H1 (cell line): ENCODE measurements at regions not wholly inside any gene's neighbourhood (a gene's known extent, or its start where the extent isn't known, plus 50 kb on each side); places are given as distances from the start of the nearest gene placed in this dataset.

ENCODE experiments used
- CTCF ChIA-PET: fragments of 300-600 bp; sonication (Branson Sonifier 250); formaldehyde crosslinking; loops from one replicate; lab custom pipeline; 2021; ENCODE audit not compliant: partially characterized antibody; lab: Charles Lee
- POLR2A ChIA-PET: fragments of 300-600 bp; sonication (Branson Sonifier 250); formaldehyde crosslinking; loops from one replicate; lab custom pipeline; 2021; ENCODE audit warnings: inconsistent platforms; ENCODE audit not compliant: partially characterized antibody; lab: Charles Lee
- DNase-seq, 2 experiments: peaks; one replicate each; pipeline versions ENCODE4 v3.0.0 to v3.0.0-alpha.2; 2010 to 2022; ENCODE audit warnings: low spot score in 2 of 2, low read depth in 1 of 2, mixed read lengths in 1 of 2
- FAIRE-seq: peaks from 2 replicates; lab custom pipeline; 2011; peaks lifted over from hg19 to GRCh38; lab: Jason Lieb, UNC
- H2AFZ ChIP-seq: 2 replicates; pipeline ENCODE4 v1.8.1; 2012; ENCODE audit warnings: low read length, inconsistent platforms
- H2AK5ac ChIP-seq: 2 replicates; pipeline ENCODE4 v1.6.1; 2013; ENCODE audit warnings: low read depth, low read length
- H2BK120ac ChIP-seq: replicated peaks from 2 replicates; pipeline ENCODE3; 2013; ENCODE audit warnings: low read depth, low read length, inconsistent platforms
- H2BK12ac ChIP-seq: 2 replicates; pipeline ENCODE4 v1.6.1; 2013; ENCODE audit warnings: low read depth, low read length
- H2BK15ac ChIP-seq: 2 replicates; pipeline ENCODE4 v1.6.1; 2013; ENCODE audit warnings: low read length
- H2BK20ac ChIP-seq: 2 replicates; pipeline ENCODE4 v1.6.1; 2013; ENCODE audit warnings: low read length
- H2BK5ac ChIP-seq: 2 replicates; pipeline ENCODE4 v1.6.1; 2013; ENCODE audit warnings: low read depth, low read length
- H3K14ac ChIP-seq: 2 replicates; pipeline ENCODE4 v1.6.1; 2013; ENCODE audit warnings: inconsistent platforms; ENCODE audit not compliant: insufficient read length
- H3K18ac ChIP-seq: 2 replicates; pipeline ENCODE4 v1.6.1; 2013; ENCODE audit warnings: low read length; ENCODE audit errors: extremely low read depth
- H3K23ac ChIP-seq: 2 replicates; pipeline ENCODE4 v1.6.1; 2013; ENCODE audit warnings: inconsistent platforms; ENCODE audit not compliant: insufficient read length
- H3K23me2 ChIP-seq: 2 replicates; pipeline ENCODE4 v1.6.1; 2013; ENCODE audit warnings: low read depth, low read length
- H3K27ac ChIP-seq: 2 replicates; pipeline ENCODE4 v1.6.1; 2011; ENCODE audit warnings: low read depth, low read length, inconsistent platforms
- H3K27me3 ChIP-seq, 4 experiments: replicated peaks in 1 of 4; 1 replicate in 1 of 4; 2 replicates in 3 of 4; pipeline versions ENCODE4 v1.6.1 to v1.8.1; 2011 to 2013; ENCODE audit warnings: low read length in 3 of 4, mild to moderate bottlenecking in 3 of 4, inconsistent platforms in 2 of 4, mixed read lengths in 2 of 4, moderate library complexity in 1 of 4; ENCODE audit not compliant: control insufficient read depth in 3 of 4, insufficient read depth in 3 of 4; ENCODE audit errors: extremely low read depth in 1 of 4
- H3K36me3 ChIP-seq, 4 experiments: 2 replicates each; pipeline versions ENCODE4 v1.6.1 to v1.8.1; 2011 to 2013; ENCODE audit warnings: mild to moderate bottlenecking in 4 of 4, low read length in 3 of 4, moderate library complexity in 2 of 4, control low read depth in 1 of 4, inconsistent platforms in 1 of 4; ENCODE audit not compliant: insufficient read depth in 4 of 4, control insufficient read depth in 2 of 4
- H3K4ac ChIP-seq: replicated peaks from 2 replicates; pipeline ENCODE3; 2013; ENCODE audit warnings: low read length, low read depth, mixed read lengths, inconsistent platforms; ENCODE audit not compliant: insufficient read length
- H3K4me1 ChIP-seq, 4 experiments: replicated peaks in 1 of 4; 1 replicate in 1 of 4; 2 replicates in 3 of 4; pipeline versions ENCODE4 v1.6.1 to v1.8.1; 2011 to 2013; ENCODE audit warnings: low read length in 3 of 4, inconsistent platforms in 2 of 4, mixed read lengths in 1 of 4; ENCODE audit not compliant: insufficient read depth in 4 of 4, control insufficient read depth in 3 of 4
- H3K4me2 ChIP-seq, 2 experiments: 2 replicates each; pipeline versions ENCODE4 v1.6.1 to v1.8.1; 2011 to 2013; ENCODE audit warnings: low read depth in 2 of 2, low read length in 2 of 2, control low read depth in 1 of 2, inconsistent platforms in 1 of 2, mild to moderate bottlenecking in 1 of 2; ENCODE audit not compliant: insufficient read depth in 1 of 2
- H3K4me3 ChIP-seq, 4 experiments: fragments of 200-600, 300-600 bp in 1 of 4; sonication (generic), shearing (Covaris generic), sonication (Bioruptor Twin) in 1 of 4; 2 replicates each; pipeline versions ENCODE4 v1.5.1 to v1.8.1; 2011 to 2016; ENCODE audit warnings: low read length in 4 of 4, low read depth in 3 of 4, control low read depth in 2 of 4, inconsistent platforms in 2 of 4, mild to moderate bottlenecking in 2 of 4, mixed read lengths in 1 of 4, moderate library complexity in 1 of 4; ENCODE audit not compliant: insufficient read depth in 2 of 4; ENCODE audit errors: extremely low read depth in 1 of 4
- H3K56ac ChIP-seq: replicated peaks from 2 replicates; pipeline ENCODE3; 2013; ENCODE audit warnings: low read depth, mild to moderate bottlenecking, mixed read lengths, low read length, inconsistent platforms; ENCODE audit not compliant: insufficient read length
- H3K79me1 ChIP-seq: 2 replicates; pipeline ENCODE4 v1.6.1; 2013; ENCODE audit warnings: low read depth, low read length, control low read depth
- H3K79me2 ChIP-seq, 2 experiments: 2 replicates each; pipeline versions ENCODE4 v1.6.1 to v1.8.1; 2012 to 2013; ENCODE audit warnings: low read length in 2 of 2, mild to moderate bottlenecking in 2 of 2, inconsistent platforms in 1 of 2; ENCODE audit not compliant: insufficient read depth in 2 of 2, control insufficient read depth in 1 of 2
- H3K9ac ChIP-seq, 4 experiments: replicated peaks in 1 of 4; 1 replicate in 1 of 4; 2 replicates in 3 of 4; pipeline versions ENCODE4 v1.6.1 to v1.8.1; 2011 to 2013; ENCODE audit warnings: low read depth in 3 of 4, low read length in 3 of 4, control low read depth in 2 of 4, mild to moderate bottlenecking in 2 of 4, moderate library complexity in 2 of 4, inconsistent platforms in 1 of 4; ENCODE audit errors: extremely low read depth in 1 of 4
- H3K9me3 ChIP-seq, 2 experiments: 2 replicates each; pipeline versions ENCODE4 v1.6.1 to v1.8.1; 2012 to 2013; ENCODE audit warnings: mild to moderate bottlenecking in 2 of 2, moderate library complexity in 2 of 2, control low read depth in 1 of 2, inconsistent platforms in 1 of 2, low read depth in 1 of 2, low read length in 1 of 2, mixed read lengths in 1 of 2; ENCODE audit not compliant: insufficient read depth in 2 of 2
- H4K20me1 ChIP-seq, 2 experiments: replicated peaks in 1 of 2; 2 replicates each; pipeline versions ENCODE3 to v1.8.1; 2011 to 2013; ENCODE audit warnings: inconsistent platforms in 2 of 2, low read length in 2 of 2, mild to moderate bottlenecking in 1 of 2; ENCODE audit not compliant: insufficient read depth in 2 of 2, control insufficient read depth in 1 of 2
- H4K5ac ChIP-seq: 2 replicates; pipeline ENCODE4 v1.6.1; 2013; ENCODE audit warnings: low read length, low read depth, mixed read lengths, inconsistent platforms; ENCODE audit not compliant: insufficient read length
- H4K8ac ChIP-seq: 2 replicates; pipeline ENCODE4 v1.8.0; 2013; ENCODE audit warnings: mild to moderate bottlenecking, moderate library complexity, low read length, inconsistent platforms; ENCODE audit not compliant: insufficient read depth; ENCODE audit errors: extremely low read depth
- H4K91ac ChIP-seq: replicated peaks from 2 replicates; pipeline ENCODE3; 2013; ENCODE audit warnings: low read length, mixed read lengths, inconsistent platforms; ENCODE audit not compliant: insufficient read length
- BACH1 ChIP-seq: IDR thresholded peaks from 2 replicates; pipeline ENCODE4 v1.6.1; 2012; ENCODE audit warnings: low read length, improper control_type of control experiment
- CBX5 ChIP-seq: fragments of 300-800, 300-1000 bp; sonication (generic); IDR thresholded peaks from 2 replicates; pipeline ENCODE4 v1.7.1; 2016; ENCODE audit warnings: antibody characterized with exemption, low read length, low read depth
- CREB1 ChIP-seq: IDR thresholded peaks from 2 replicates; pipeline ENCODE4 v1.6.1; 2012; ENCODE audit warnings: inconsistent platforms
- HDAC2 ChIP-seq, 2 experiments: fragments of 300-600 bp in 1 of 2; sonication (generic) in 1 of 2; IDR thresholded peaks; 2 replicates each; pipeline ENCODE4 v1.6.1; 2011 to 2012; ENCODE audit warnings: low read depth in 2 of 2, low read length in 2 of 2, mild to moderate bottlenecking in 2 of 2, moderate library complexity in 2 of 2, borderline replicate concordance in 1 of 2, inconsistent platforms in 1 of 2
- MAFK ChIP-seq: IDR thresholded peaks from 2 replicates; pipeline ENCODE4 v1.6.1; 2012; ENCODE audit warnings: low read depth, mild to moderate bottlenecking, improper control_type of control experiment, low read length
- MAX ChIP-seq: IDR thresholded peaks from 2 replicates; pipeline ENCODE4 v1.6.1; 2012; ENCODE audit warnings: inconsistent platforms
- NANOG ChIP-seq: IDR thresholded peaks from 2 replicates; pipeline ENCODE4 v1.6.1; 2011; ENCODE audit warnings: low read length, low read depth, mild to moderate bottlenecking, inconsistent platforms; ENCODE audit not compliant: insufficient read depth, poor library complexity, severe bottlenecking
- POLR2AphosphoS5 ChIP-seq: IDR thresholded peaks from 2 replicates; pipeline ENCODE4 v1.6.1; 2011; ENCODE audit warnings: low read depth, low read length
- POU5F1 ChIP-seq: IDR thresholded peaks from 2 replicates; pipeline ENCODE4 v1.6.1; 2011; ENCODE audit warnings: low read depth, mild to moderate bottlenecking, low read length, moderate library complexity
- RBBP5 ChIP-seq: IDR thresholded peaks from 2 replicates; pipeline ENCODE4 v1.7.1; 2012; ENCODE audit warnings: low read depth, mild to moderate bottlenecking, inconsistent platforms, low read length, moderate library complexity, borderline replicate concordance
- SUZ12 ChIP-seq: fragments of 200-600 bp; sonication (generic); IDR thresholded peaks from 2 replicates; pipeline ENCODE4 v1.6.1; 2012; ENCODE audit warnings: mild to moderate bottlenecking, inconsistent platforms, low read length, moderate library complexity, mixed read lengths
- YY1 ChIP-seq: IDR thresholded peaks from 2 replicates; pipeline ENCODE4 v1.6.1; 2011; ENCODE audit warnings: low read depth, mild to moderate bottlenecking, low read length
- WGBS, 2 experiments: shearing (Covaris generic) in 1 of 2; methylation state at CpG; one replicate each; pipeline versions ENCODE4 v1.1.6 to v1.1.7; 2013 to 2015; ENCODE audit warnings: low lambda C conversion rate in 2 of 2, mixed read lengths in 2 of 2, inconsistent platforms in 1 of 2, low coverage in 1 of 2, missing lambda C conversion rate in 1 of 2; ENCODE audit not compliant: insufficient replicate concordance in 2 of 2, insufficient coverage in 1 of 2, insufficient read length in 1 of 2; ENCODE audit errors: extremely low coverage in 1 of 2, missing lambda C conversion rate in 1 of 2; 5-methylcytosine and 5-hydroxymethylcytosine counted together
- TF ChIP-seq, protein P1 (sequence below): IDR thresholded peaks from 2 replicates; pipeline ENCODE4 v1.6.1; 2012; ENCODE audit warnings: inconsistent platforms

DNA sequence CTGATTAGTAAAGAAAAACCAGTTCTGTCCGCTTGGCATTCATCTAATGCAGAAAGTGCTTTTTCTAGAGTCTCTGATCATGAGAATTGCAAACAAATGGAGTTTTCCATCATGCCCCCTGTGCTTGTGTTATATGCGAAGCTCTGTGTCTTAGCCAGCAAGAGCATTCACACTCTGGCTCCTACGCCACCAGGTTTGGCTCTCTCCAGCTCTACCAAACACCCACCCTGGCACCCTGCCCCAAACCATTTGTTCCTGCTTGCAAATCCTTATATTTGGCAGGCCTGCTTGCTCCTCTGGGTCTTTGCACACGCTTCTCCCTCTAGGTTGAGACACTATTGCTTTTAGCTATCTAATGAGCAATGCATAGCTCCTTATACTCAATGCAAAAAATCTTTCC lies 204.1 kb upstream of the CYRIA start:
- no peak for FAIRE-seq
- no peaks in the 10 kb centered on the region for H3K27me3 ChIP-seq
- H2BK5ac ChIP-seq, result no peak overlapping the region
- H3K4me2 ChIP-seq, result no peak overlapping the region
- H3K4me3 ChIP-seq, result no peak overlapping the region
- no peaks in the 10 kb centered on the region for H3K9me3 ChIP-seq
- WGBS, 2 experiments, result 88% methylated on average over 4 of the region's 4 CpGs; no CpG with 5 or more reads in 1 of the 2 experiments
- H3K27ac ChIP-seq, result no peak overlapping the region
- no peak overlapping the region for H3K56ac ChIP-seq
- no peak overlapping the region for H2AFZ ChIP-seq
- H3K4me1 ChIP-seq, result peaks cover 0 to 2% (median 0%) of the 10 kb centered on the region in 4 experiments; a peak in 1 of 7 replicates
- TF ChIP-seq NANOG (no peak), POLR2AphosphoS5 (no peak), CBX5 (no peak), MAX (no peak), BACH1 (no peak), YY1 (no peak), RBBP5 (no peak), HDAC2 (IDR thresholded peaks at IDR 0.05; ENCODE audit: borderline replicate concordance in 1 of 2, low read depth in 2 of 2, low read length in 2 of 2) (no peak), POU5F1 (no peak), CREB1 (no peak), SUZ12 (no peak), MAFK (no peak)
- TF ChIP-seq, protein P1, sequence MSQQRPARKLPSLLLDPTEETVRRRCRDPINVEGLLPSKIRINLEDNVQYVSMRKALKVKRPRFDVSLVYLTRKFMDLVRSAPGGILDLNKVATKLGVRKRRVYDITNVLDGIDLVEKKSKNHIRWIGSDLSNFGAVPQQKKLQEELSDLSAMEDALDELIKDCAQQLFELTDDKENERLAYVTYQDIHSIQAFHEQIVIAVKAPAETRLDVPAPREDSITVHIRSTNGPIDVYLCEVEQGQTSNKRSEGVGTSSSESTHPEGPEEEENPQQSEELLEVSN, result no peak
- H4K91ac ChIP-seq, result no peak overlapping the region
- no peak overlapping the region for H2BK120ac ChIP-seq
- H3K18ac ChIP-seq, result no peak overlapping the region
- H3K79me1 ChIP-seq, result no peaks in the 10 kb centered on the region
- CTCF ChIA-PET, result interaction anchor here (1.4 kb wide), 1 partner anchor 278 kb away, joined by 3 read pairs; no protein-coding TSS in a partner anchor
- no peak overlapping the region for H3K9ac ChIP-seq
- DNase-seq, result no peak
- no peak overlapping the region for H3K23ac ChIP-seq
- H3K36me3 ChIP-seq, result no peaks in the 10 kb centered on the region
- H4K8ac ChIP-seq, result no peak overlapping the region
- no peak overlapping the region for H2BK12ac ChIP-seq
- H4K20me1 ChIP-seq, result no peaks in the 10 kb centered on the region
- H3K4ac ChIP-seq, result no peak overlapping the region
- POLR2A ChIA-PET, result interaction anchor here (0.6 kb wide), 1 partner anchor 71 kb away, joined by 3 read pairs; no protein-coding TSS in a partner anchor
- no peak overlapping the region for H2BK20ac ChIP-seq
- no peak overlapping the region for H2BK15ac ChIP-seq
- no peak overlapping the region for H3K14ac ChIP-seq
- no peaks in the 10 kb centered on the region for H3K79me2 ChIP-seq
- no peaks in the 10 kb centered on the region for H3K23me2 ChIP-seq
- H4K5ac ChIP-seq, result no peak overlapping the region
- H2AK5ac ChIP-seq, result no peak overlapping the region
